Karpas-422 (cell line): ENCODE measurements at regions not wholly inside any gene's neighbourhood (a gene's known extent, or its start where the extent isn't known, plus 50 kb on each side); places are given as distances from the start of the nearest gene placed in this dataset.
"Not testable (repeated sequence)": the region's sequence is repeated elsewhere in the genome, so short reads cannot be mapped to it uniquely, and the experiment has no call there.

Experiments used
- DNase-seq: peaks from one replicate; pipeline ENCODE4 v3.0.0-alpha.2; 2015
- H2AFZ ChIP-seq: fragments of 200-600 bp; sonication (generic); 2 replicates; pipeline ENCODE4 v1.6.1; 2014; ENCODE audit warnings: antibody characterized with exemption, low read length, mixed read lengths
- H3K27ac ChIP-seq: fragments of 200-600 bp; sonication (generic); 2 replicates; pipeline ENCODE4 v1.5.1; 2014; ENCODE audit warnings: mild to moderate bottlenecking, low read length, moderate library complexity
- H3K27me3 ChIP-seq: fragments of 200-600 bp; sonication (generic); 2 replicates; pipeline ENCODE4 v1.6.1; 2014; ENCODE audit warnings: low read length, mixed read lengths
- H3K36me3 ChIP-seq: fragments of 200-600 bp; sonication (generic); 2 replicates; pipeline ENCODE4 v1.6.1; 2014; ENCODE audit warnings: low read length, mixed read lengths; ENCODE audit not compliant: insufficient read depth
- H3K4me1 ChIP-seq: fragments of 200-600 bp; sonication (generic); 2 replicates; pipeline ENCODE4 v1.6.1; 2014; ENCODE audit warnings: mild to moderate bottlenecking, low read length, mixed read lengths
- H3K4me2 ChIP-seq: fragments of 200-600 bp; sonication (generic); 2 replicates; pipeline ENCODE4 v1.6.1; 2014; ENCODE audit warnings: low read length, low read depth, mild to moderate bottlenecking; ENCODE audit not compliant: poor library complexity, severe bottlenecking
- H3K4me3 ChIP-seq: fragments of 200-600 bp; sonication (generic); 2 replicates; pipeline ENCODE4 v1.5.1; 2014; ENCODE audit warnings: mild to moderate bottlenecking, antibody characterized with exemption, low read length, mixed read lengths
- H3K79me2 ChIP-seq: fragments of 200-600 bp; sonication (generic); 2 replicates; pipeline ENCODE4 v1.6.1; 2014; ENCODE audit warnings: mild to moderate bottlenecking, low read length, mixed read lengths
- H3K9ac ChIP-seq: fragments of 200-600 bp; sonication (generic); 2 replicates; pipeline ENCODE4 v1.6.0; 2014; ENCODE audit warnings: low read length
- H3K9me2 ChIP-seq: fragments of 200-600 bp; sonication (generic), shearing (Covaris generic); replicated peaks from 2 replicates; pipeline ENCODE4 v1.6.0; 2014; ENCODE audit warnings: mild to moderate bottlenecking, low read length, moderate library complexity; ENCODE audit not compliant: insufficient read depth
- H3K9me3 ChIP-seq: fragments of 300-700, 200-600 bp; sonication (generic); 2 replicates; pipeline ENCODE4 v1.6.1; 2014; ENCODE audit warnings: low read length, mixed read lengths
- H4K20me1 ChIP-seq: fragments of 200-600 bp; sonication (generic); 2 replicates; pipeline ENCODE4 v1.6.1; 2014; ENCODE audit warnings: mild to moderate bottlenecking, antibody characterized with exemption, low read length, low read depth; ENCODE audit not compliant: insufficient read depth

DNA sequence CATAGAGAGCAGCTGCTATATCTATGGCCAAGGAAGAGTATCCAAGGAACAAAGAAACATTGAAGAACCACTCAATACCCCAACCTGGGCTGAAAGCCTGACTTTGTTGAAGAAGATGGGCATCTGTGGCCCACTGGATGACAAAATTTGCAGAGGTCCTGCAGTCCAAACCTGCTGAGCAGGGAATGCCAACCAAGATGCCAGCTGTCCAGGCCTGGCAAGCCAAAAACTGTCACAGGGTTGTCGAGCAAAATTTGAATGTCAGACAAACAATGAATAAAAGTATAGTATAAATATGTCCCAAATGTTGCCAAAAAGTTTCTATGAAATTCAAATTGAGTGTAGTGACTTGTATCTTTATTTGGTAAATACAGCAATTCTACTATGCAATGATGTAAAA, 1040.2 kb downstream of the PCDH9 start:
- Histone ChIP-seq H2AFZ (no peak overlapping the region), H3K27me3 (no peaks in the 10 kb centered on the region), H4K20me1 (no peaks in the 10 kb centered on the region), H3K27ac (no peak overlapping the region), H3K9me2 (no peaks in the 10 kb centered on the region), H3K36me3 (no peaks in the 10 kb centered on the region), H3K9ac (no peak overlapping the region), H3K4me1 (no peaks in the 10 kb centered on the region), H3K79me2 (no peaks in the 10 kb centered on the region), H3K4me3 (no peak overlapping the region), H3K9me3 (peaks cover 4% of the 10 kb centered on the region; the same call in 1 of the 2 replicates), H3K4me2 (no peak overlapping the region)
- DNase-seq, result no peak

DNA sequence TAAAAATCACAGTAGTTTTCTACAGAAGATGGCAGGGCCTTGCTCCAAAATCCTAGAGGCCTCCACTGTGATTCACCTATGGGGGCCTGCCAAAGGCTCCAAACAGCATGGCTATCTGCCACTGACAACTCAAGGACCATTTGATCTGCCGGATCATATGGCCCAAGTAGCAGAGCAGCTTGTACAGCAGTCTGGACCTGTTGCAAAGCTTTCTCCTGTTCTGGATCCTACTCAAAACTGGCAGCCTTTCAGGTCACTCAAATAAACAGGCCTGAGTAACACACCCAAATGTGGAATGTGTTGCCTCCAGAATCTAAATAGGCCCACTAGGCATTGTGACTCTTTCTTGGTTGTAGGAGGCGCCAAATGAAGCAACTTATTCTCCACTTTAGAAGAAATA, 1049.3 kb downstream of the PCDH9 start:
- Histone ChIP-seq H3K9me2 (no peaks in the 10 kb centered on the region), H3K4me3 (no peak overlapping the region), H3K27ac (no peak overlapping the region), H3K79me2 (no peaks in the 10 kb centered on the region), H3K36me3 (no peaks in the 10 kb centered on the region), H2AFZ (no peak overlapping the region), H3K9me3 (no peaks in the 10 kb centered on the region; the same call in none of the 2 replicates), H3K4me2 (no peak overlapping the region), H4K20me1 (no peaks in the 10 kb centered on the region), H3K9ac (no peak overlapping the region), H3K4me1 (no peaks in the 10 kb centered on the region), H3K27me3 (no peaks in the 10 kb centered on the region)
- no peak for DNase-seq

- no peak for DNase-seq
- no peak overlapping the region for H3K9ac ChIP-seq
- no peaks in the 10 kb centered on the region for H3K27me3 ChIP-seq
- peaks cover 3% of the 10 kb centered on the region; the same call in 1 of the 2 replicates for H3K9me3 ChIP-seq
- H3K4me3 ChIP-seq, result no peak overlapping the region
- no peaks in the 10 kb centered on the region for H3K4me1 ChIP-seq
- no peaks in the 10 kb centered on the region for H3K9me2 ChIP-seq
- H3K27ac ChIP-seq, result no peak overlapping the region
- H4K20me1 ChIP-seq, result no peaks in the 10 kb centered on the region
- H3K79me2 ChIP-seq, result no peaks in the 10 kb centered on the region
- H3K4me2 ChIP-seq, result no peak overlapping the region
- peak overlapping the region; percentile 57; the same call in 1 of the 2 replicates for H2AFZ ChIP-seq
- H3K36me3 ChIP-seq, result no peaks in the 10 kb centered on the region
Observed at GRCh38 chr13:66171920-66172319, 1058.2 kb downstream of the PCDH9 start.

DNA sequence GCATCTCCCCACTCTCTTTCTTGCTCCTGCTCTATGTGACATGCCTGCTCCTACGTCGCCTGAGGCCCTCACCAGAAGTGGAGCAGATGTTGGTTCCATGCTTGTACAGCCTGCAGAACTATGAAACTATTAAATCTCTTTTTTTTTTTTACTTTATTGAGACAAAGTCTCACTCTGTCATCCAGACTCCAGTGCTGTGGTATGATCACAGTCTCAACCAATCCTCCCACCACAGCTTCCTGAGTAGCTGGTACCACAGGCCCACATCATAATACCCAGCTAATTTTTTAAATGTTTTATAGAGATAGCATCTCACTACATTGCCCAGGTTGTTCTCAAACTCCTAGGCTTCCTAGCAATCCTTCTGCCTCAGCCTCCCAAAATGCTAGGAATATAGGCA, 1067.7 kb downstream of the PCDH9 start:
- no peaks in the 10 kb centered on the region for H3K27me3 ChIP-seq
- no peak overlapping the region for H3K4me2 ChIP-seq
- H3K9me2 ChIP-seq, result no peaks in the 10 kb centered on the region
- no peaks in the 10 kb centered on the region for H3K79me2 ChIP-seq
- H3K9ac ChIP-seq, result no peak overlapping the region
- H3K4me3 ChIP-seq, result no peak overlapping the region
- DNase-seq, result no peak
- H3K27ac ChIP-seq, result no peak overlapping the region
- H3K9me3 ChIP-seq, result no peaks in the 10 kb centered on the region
- H3K36me3 ChIP-seq, result no peaks in the 10 kb centered on the region
- no peak overlapping the region for H2AFZ ChIP-seq
- no peaks in the 10 kb centered on the region for H4K20me1 ChIP-seq
- peaks cover 11% of the 10 kb centered on the region for H3K4me1 ChIP-seq

GRCh38 chr13:66159511-66159910, 1070.6 kb downstream of the PCDH9 start:
- Histone ChIP-seq H3K36me3 (no peaks in the 10 kb centered on the region), H3K4me1 (peaks cover 11% of the 10 kb centered on the region), H3K4me3 (no peak overlapping the region), H3K4me2 (peak overlapping the region; percentile 49), H3K9ac (no peak overlapping the region), H3K27ac (no peak overlapping the region; the same call in 1 of the 2 replicates), H3K79me2 (no peaks in the 10 kb centered on the region), H4K20me1 (no peaks in the 10 kb centered on the region), H3K9me3 (no peaks in the 10 kb centered on the region), H2AFZ (peak overlapping the region; percentile 68), H3K9me2 (no peaks in the 10 kb centered on the region), H3K27me3 (no peaks in the 10 kb centered on the region)
- DNase-seq, result peak; percentile 42

DNA sequence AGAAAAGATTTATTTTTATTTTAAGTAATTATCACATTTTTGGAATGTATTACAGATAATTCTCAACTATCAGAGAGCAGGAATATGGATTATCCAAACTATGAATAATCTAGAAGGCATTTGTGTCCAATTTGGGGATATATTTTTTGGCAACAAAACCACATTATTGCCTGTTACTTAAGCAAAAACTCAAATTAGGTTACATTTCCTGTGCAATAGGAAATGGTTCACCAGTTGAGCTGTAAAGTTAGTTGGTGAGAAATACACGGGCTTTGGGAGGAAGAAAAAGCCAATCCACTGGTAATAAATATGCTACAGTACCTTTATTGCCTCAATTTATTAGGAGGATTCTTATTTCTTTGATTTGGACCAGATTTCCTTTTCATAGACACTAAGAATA, 1075.2 kb downstream of the PCDH9 start:
- Histone ChIP-seq H3K4me3 (no peak overlapping the region), H4K20me1 (no peaks in the 10 kb centered on the region), H3K4me1 (peaks cover 11% of the 10 kb centered on the region), H3K27ac (no peak overlapping the region), H3K4me2 (no peak overlapping the region), H3K9me3 (peaks cover 3% of the 10 kb centered on the region; the same call in 1 of the 2 replicates), H3K36me3 (no peaks in the 10 kb centered on the region), H3K9me2 (no peaks in the 10 kb centered on the region), H3K79me2 (no peaks in the 10 kb centered on the region), H3K9ac (no peak overlapping the region), H3K27me3 (no peaks in the 10 kb centered on the region), H2AFZ (no peak overlapping the region)
- no peak for DNase-seq

DNA sequence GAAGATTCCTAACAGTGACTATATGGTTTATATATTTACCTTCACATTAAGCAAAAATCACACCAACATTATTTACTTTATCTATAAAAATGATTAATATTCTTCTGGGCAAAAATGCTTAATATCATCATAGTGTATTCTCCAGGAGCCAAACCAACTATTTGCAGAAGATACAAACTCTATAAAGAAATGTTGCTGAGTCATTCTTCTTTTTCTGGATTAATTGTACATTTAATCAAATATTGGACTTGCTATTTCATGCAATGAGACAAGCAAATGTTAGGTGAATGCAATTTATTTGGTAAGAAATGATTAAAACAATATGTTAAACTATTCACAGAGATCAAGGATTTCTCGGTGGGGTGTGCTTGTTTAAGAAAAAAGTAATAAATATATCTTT, 1075.8 kb downstream of the PCDH9 start:
- no peaks in the 10 kb centered on the region for H3K79me2 ChIP-seq
- no peak overlapping the region for H3K4me3 ChIP-seq
- peaks cover 9% of the 10 kb centered on the region for H3K4me1 ChIP-seq
- H4K20me1 ChIP-seq, result no peaks in the 10 kb centered on the region
- H3K27ac ChIP-seq, result no peak overlapping the region
- H3K4me2 ChIP-seq, result no peak overlapping the region
- no peaks in the 10 kb centered on the region for H3K36me3 ChIP-seq
- no peak for DNase-seq
- no peaks in the 10 kb centered on the region for H3K9me2 ChIP-seq
- H3K9me3 ChIP-seq, result peaks cover 3% of the 10 kb centered on the region; the same call in 1 of the 2 replicates
- no peak overlapping the region for H2AFZ ChIP-seq
- no peaks in the 10 kb centered on the region for H3K27me3 ChIP-seq
- H3K9ac ChIP-seq, result no peak overlapping the region

DNA sequence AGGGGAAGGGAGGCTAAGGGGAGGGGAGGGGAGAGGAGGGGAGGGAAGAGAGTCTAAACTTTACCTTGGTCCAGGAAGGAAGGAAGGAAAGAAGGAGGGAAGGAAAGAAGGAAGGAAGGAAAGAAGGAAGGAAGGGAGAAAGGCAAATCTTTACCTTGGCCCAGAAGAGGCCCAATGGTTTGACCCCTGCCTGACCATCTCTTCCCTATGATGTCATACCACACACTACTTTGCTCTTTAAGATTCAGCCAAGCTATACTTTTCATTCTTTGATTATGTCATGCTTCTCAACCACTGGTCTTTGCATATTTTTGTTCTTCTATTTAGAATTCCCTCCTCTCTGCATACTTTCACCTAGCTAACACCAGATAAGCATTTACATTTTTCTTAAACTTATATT, 1077.5 kb downstream of the PCDH9 start:
- no peaks in the 10 kb centered on the region for H3K4me1 ChIP-seq
- no peaks in the 10 kb centered on the region for H3K79me2 ChIP-seq
- peaks cover 3% of the 10 kb centered on the region; the same call in 1 of the 2 replicates for H3K9me3 ChIP-seq
- no peak overlapping the region for H3K27ac ChIP-seq
- H3K36me3 ChIP-seq, result no peaks in the 10 kb centered on the region
- no peaks in the 10 kb centered on the region for H4K20me1 ChIP-seq
- no peaks in the 10 kb centered on the region for H3K27me3 ChIP-seq
- no peak overlapping the region for H3K9ac ChIP-seq
- H3K9me2 ChIP-seq, result no peaks in the 10 kb centered on the region
- DNase-seq, result no peak
- H2AFZ ChIP-seq, result no peak overlapping the region
- no peak overlapping the region for H3K4me3 ChIP-seq
- no peak overlapping the region for H3K4me2 ChIP-seq

DNA sequence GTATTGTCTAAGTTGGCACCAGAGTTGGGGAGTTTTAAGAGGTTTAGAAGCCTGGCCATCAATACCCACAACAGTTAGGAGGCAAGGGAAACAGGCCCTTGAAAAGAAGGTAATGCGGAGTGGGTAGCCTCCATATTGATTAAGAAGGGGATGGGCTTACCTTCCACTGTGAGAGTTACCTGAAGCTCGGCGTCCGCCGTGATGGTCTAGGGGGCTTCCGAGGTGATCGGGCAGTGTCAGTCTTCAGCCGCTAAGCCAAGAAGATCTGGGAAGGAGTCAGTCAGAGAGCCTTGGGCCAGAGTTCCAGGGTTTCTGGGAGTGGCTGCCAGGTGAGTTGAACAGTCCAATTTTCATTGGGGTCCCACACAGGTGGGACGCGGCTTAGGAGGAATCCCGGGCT, 1085.8 kb downstream of the PCDH9 start:
- DNase-seq, H4K20me1 ChIP-seq, H2AFZ ChIP-seq, H3K4me3 ChIP-seq, H3K27me3 ChIP-seq, H3K9me2 ChIP-seq, H3K36me3 ChIP-seq, H3K9ac ChIP-seq, H3K9me3 ChIP-seq, H3K27ac ChIP-seq, H3K4me2 ChIP-seq, H3K79me2 ChIP-seq: not testable (repeated sequence)
- peaks cover 12% of the 10 kb centered on the region for H3K4me1 ChIP-seq
